PC-9 (cell line): ENCODE measurements at regions not wholly inside any gene's neighbourhood (a gene's known extent, or its start where the extent isn't known, plus 50 kb on each side); places are given as distances from the start of the nearest gene placed in this dataset.

Experiments used
- BruUV-seq: library from RNA; stranded (reverse); fragments of 400-500 nt; replicated peaks from 2 replicates; lab custom pipeline; 2021; lab: Mats Ljungman, UMichigan
- CTCF ChIA-PET: fragments of 300-600 bp; sonication (Branson Sonifier 250); formaldehyde crosslinking; loops from one replicate; lab custom pipeline; 2022; ENCODE audit warnings: antibody characterized with exemption; lab: Charles Lee
- POLR2A ChIA-PET: fragments of 300-600 bp; sonication (Branson Sonifier 250); formaldehyde crosslinking; loops from one replicate; lab custom pipeline; 2022; ENCODE audit warnings: antibody characterized with exemption; ENCODE audit not compliant: unreplicated experiment; lab: Charles Lee
- DNase-seq, 2 experiments: peaks; one replicate each; pipeline versions ENCODE4 v3.0.0 to v3.0.0-alpha.2; 2015 to 2022; ENCODE audit warnings: mixed read lengths in 1 of 2
- H2AFZ ChIP-seq: fragments of 200-600 bp; sonication (generic); 2 replicates; pipeline ENCODE4 v1.8.1; 2017; ENCODE audit warnings: antibody characterized with exemption
- H3F3A ChIP-seq: fragments of 200-600 bp; sonication (generic); 2 replicates; pipeline ENCODE4 v1.8.1; 2017; ENCODE audit warnings: antibody characterized with exemption, mild to moderate bottlenecking, low read depth; ENCODE audit not compliant: insufficient read depth
- H3K27ac ChIP-seq: fragments of 200-600 bp; sonication (generic); 2 replicates; pipeline ENCODE4 v1.6.1; 2016; ENCODE audit warnings: mixed run types
- H3K27me3 ChIP-seq: fragments of 200-600 bp; sonication (generic); 2 replicates; pipeline ENCODE4 v1.6.1; 2016; ENCODE audit warnings: low read depth, mixed run types; ENCODE audit not compliant: insufficient read depth
- H3K36me3 ChIP-seq: fragments of 200-600 bp; sonication (generic); 2 replicates; pipeline ENCODE4 v1.6.1; 2016; ENCODE audit warnings: low read depth, mixed run types
- H3K4me1 ChIP-seq: fragments of 200-600 bp; sonication (generic); replicated peaks from 2 replicates; pipeline ENCODE4 v1.6.1; 2016; ENCODE audit warnings: mixed run types; ENCODE audit not compliant: insufficient read depth
- H3K4me2 ChIP-seq: fragments of 200-600 bp; sonication (generic); 2 replicates; pipeline ENCODE4 v1.6.1; 2017; ENCODE audit warnings: mixed run types
- H3K4me3 ChIP-seq: fragments of 200-600 bp; sonication (generic); 2 replicates; pipeline ENCODE4 v1.6.1; 2016; ENCODE audit warnings: mixed run types
- H3K79me2 ChIP-seq: fragments of 200-600 bp; sonication (generic); 2 replicates; pipeline ENCODE4 v1.6.1; 2017; ENCODE audit warnings: low read depth, mixed run types
- H3K9me2 ChIP-seq: fragments of 200-600 bp; sonication (generic); 2 replicates; pipeline ENCODE4 v1.8.1; 2017; ENCODE audit warnings: mild to moderate bottlenecking; ENCODE audit not compliant: insufficient read depth
- H3K9me3 ChIP-seq: fragments of 200-600 bp; sonication (generic); 2 replicates; pipeline ENCODE4 v1.8.1; 2016; ENCODE audit warnings: low read depth; ENCODE audit not compliant: insufficient read depth
- H4K20me1 ChIP-seq: fragments of 200-600 bp; sonication (generic); 2 replicates; pipeline ENCODE4 v1.8.1; 2017; ENCODE audit not compliant: insufficient read depth
- CTCF ChIP-seq: fragments of 200-600 bp; sonication (generic); conservative IDR thresholded peaks from 2 replicates; pipeline ENCODE4 v1.6.1; 2017; ENCODE audit warnings: mixed run types, antibody characterized with exemption, mild to moderate bottlenecking, moderate library complexity
- EZH2 ChIP-seq: fragments of 200-600 bp; sonication (generic); IDR thresholded peaks from 2 replicates; pipeline ENCODE4 v1.8.0; 2017; ENCODE audit warnings: antibody characterized with exemption, low read depth
- intact Hi-C: fragments of 100-400 bp; cut with micrococcal nuclease; formaldehyde crosslinking; loops from one replicate; pipeline ENCODE4 v1.10.0; 2022; ENCODE audit not compliant: unreplicated experiment

DNA sequence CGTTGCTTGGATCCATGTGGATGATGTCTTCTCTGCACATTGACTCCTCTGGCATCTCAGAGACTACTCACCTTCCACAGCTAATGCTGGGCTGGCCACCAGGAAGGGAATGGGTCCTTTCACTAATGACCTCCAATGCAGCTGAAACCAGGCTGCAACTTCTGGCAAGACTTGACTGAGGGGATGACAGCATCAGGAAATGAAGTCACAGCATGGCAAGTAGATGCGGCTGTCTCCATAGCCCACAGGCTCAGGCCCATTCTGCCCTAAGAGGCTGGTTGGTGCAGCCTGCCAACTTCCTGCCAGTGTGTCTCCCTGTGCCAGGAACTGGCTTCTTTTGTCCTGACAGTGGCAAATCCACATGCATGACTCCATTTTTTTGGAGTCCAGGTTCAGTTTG lies 467.3 kb downstream of the TSHZ3 start:
- no TSS peak for BruUV-seq

DNA sequence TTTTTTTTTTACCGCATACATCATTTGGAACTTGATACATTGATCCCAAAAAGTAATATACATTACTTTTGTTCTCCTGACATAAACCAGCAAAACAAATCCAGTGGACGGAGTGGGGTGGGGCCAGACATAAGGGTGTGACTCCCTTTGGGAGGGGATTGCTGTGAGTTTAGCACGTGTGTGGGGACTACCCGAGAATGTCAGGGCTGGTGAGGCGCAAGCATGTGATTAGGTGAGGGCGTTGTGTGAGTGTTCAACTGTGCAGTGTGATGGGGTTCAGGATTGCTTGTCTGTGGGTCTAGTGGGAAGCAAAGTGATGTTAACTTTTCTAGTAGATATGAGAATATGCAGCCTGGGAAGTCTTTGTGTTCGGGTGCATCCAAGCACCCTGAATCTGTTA lies 468.0 kb downstream of the TSHZ3 start:
- no peak overlapping the region for H3K4me3 ChIP-seq
- peaks cover 3% of the 10 kb centered on the region; the same call in 1 of the 2 replicates for H3K27me3 ChIP-seq
- no peaks in the 10 kb centered on the region for H3K4me1 ChIP-seq
- H3K27ac ChIP-seq = no peak overlapping the region
- intact Hi-C loops = no loop called here
- H3K9me3 ChIP-seq = no peaks in the 10 kb centered on the region
- H2AFZ ChIP-seq = no peak overlapping the region
- H3K4me2 ChIP-seq = no peak overlapping the region
- no peak for DNase-seq
- no peaks in the 10 kb centered on the region for H3K36me3 ChIP-seq
- ChIA-PET POLR2A (no interaction called here), CTCF (no interaction called here)
- no peak for TF ChIP-seq EZH2
- H4K20me1 ChIP-seq = no peaks in the 10 kb centered on the region
- H3F3A ChIP-seq = no peaks in the 10 kb centered on the region
- no peaks in the 10 kb centered on the region for H3K9me2 ChIP-seq
- H3K79me2 ChIP-seq = no peaks in the 10 kb centered on the region
- BruUV-seq = no TSS peak

More for the DNA sequence above, 467.3 kb downstream of the TSHZ3 start:
- POLR2A ChIA-PET = no interaction called here
- no peaks in the 10 kb centered on the region for H3K4me1 ChIP-seq
- H2AFZ ChIP-seq = no peak overlapping the region
- H3K9me3 ChIP-seq = no peaks in the 10 kb centered on the region
- no peaks in the 10 kb centered on the region for H3K9me2 ChIP-seq
- peaks cover 8% of the 10 kb centered on the region; the same call in 1 of the 2 replicates for H3K27me3 ChIP-seq
- no peak for DNase-seq
- H3K79me2 ChIP-seq = no peaks in the 10 kb centered on the region
- no peaks in the 10 kb centered on the region for H3K36me3 ChIP-seq
- H3K4me2 ChIP-seq = no peak overlapping the region
- CTCF ChIA-PET = no interaction called here
- TF ChIP-seq CTCF = no peak
- no peak for TF ChIP-seq EZH2
- no peak overlapping the region for H3K27ac ChIP-seq
- H3K4me3 ChIP-seq = no peak overlapping the region
- H3F3A ChIP-seq = no peaks in the 10 kb centered on the region
- H4K20me1 ChIP-seq = no peaks in the 10 kb centered on the region
- intact Hi-C loops = no loop called here

- intact Hi-C loops = no loop called here
- Histone ChIP-seq H3K9me2 (no peaks in the 10 kb centered on the region), H3K79me2 (no peaks in the 10 kb centered on the region), H3F3A (no peaks in the 10 kb centered on the region), H2AFZ (no peak overlapping the region), H3K4me1 (no peaks in the 10 kb centered on the region), H3K27me3 (peaks cover 3% of the 10 kb centered on the region; the same call in 1 of the 2 replicates), H3K4me3 (no peak overlapping the region), H3K36me3 (no peaks in the 10 kb centered on the region), H3K4me2 (no peak overlapping the region), H4K20me1 (no peaks in the 10 kb centered on the region), H3K27ac (no peak overlapping the region), H3K9me3 (no peaks in the 10 kb centered on the region)
- no peak for DNase-seq
- no peak for TF ChIP-seq EZH2
- TF ChIP-seq CTCF = no peak
- ChIA-PET CTCF (no interaction called here), POLR2A (no interaction called here)
- no TSS peak for BruUV-seq
These were observed 468.7 kb downstream of the TSHZ3 start for GRCh38 chr19:30880551-30880950.

DNA sequence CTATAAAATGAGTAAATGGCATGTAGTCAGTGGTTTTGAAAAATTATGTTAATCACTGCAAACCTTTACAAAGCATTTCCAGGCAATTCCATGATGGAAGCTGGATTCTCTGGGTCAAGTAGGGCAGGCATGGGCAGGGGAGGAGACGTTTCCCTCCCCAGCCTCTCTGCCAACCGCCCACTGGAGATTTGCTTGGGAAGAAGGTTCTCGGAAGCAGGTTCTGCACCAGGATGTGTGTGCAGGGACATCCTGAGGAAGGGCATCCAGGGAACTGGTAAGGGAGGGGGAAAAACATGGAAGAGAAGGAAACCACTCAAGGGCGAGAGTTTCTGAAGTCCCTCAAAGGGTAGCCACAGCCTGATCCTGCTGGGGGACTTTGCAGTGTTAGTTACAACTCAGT lies 469.1 kb downstream of the TSHZ3 start:
- CTCF ChIA-PET = no interaction called here
- no peaks in the 10 kb centered on the region for H3F3A ChIP-seq
- H3K4me3 ChIP-seq = no peak overlapping the region
- no peak for TF ChIP-seq CTCF
- TF ChIP-seq EZH2 = no peak
- H3K4me2 ChIP-seq = no peak overlapping the region
- BruUV-seq = no TSS peak
- no peak overlapping the region for H2AFZ ChIP-seq
- H3K4me1 ChIP-seq = no peaks in the 10 kb centered on the region
- no peaks in the 10 kb centered on the region for H3K9me3 ChIP-seq
- intact Hi-C loops = no loop called here
- no peaks in the 10 kb centered on the region for H4K20me1 ChIP-seq
- H3K79me2 ChIP-seq = no peaks in the 10 kb centered on the region
- H3K9me2 ChIP-seq = no peaks in the 10 kb centered on the region
- H3K27me3 ChIP-seq = peaks cover 3% of the 10 kb centered on the region; the same call in 1 of the 2 replicates
- POLR2A ChIA-PET = no interaction called here
- H3K36me3 ChIP-seq = no peaks in the 10 kb centered on the region
- H3K27ac ChIP-seq = no peak overlapping the region
- no peak for DNase-seq
